Activated T-cell treated with anti-CD3 and anti-CD28 coated beads, Interleukin-2, amount 50 U/mL, for 4 hours (primary cell): ENCODE measurements at regions not wholly inside any gene's neighbourhood (a gene's known extent, or its start where the extent isn't known, plus 50 kb on each side); places are given as distances from the start of the nearest gene placed in this dataset.
"Not testable (repeated sequence)": the region's sequence is repeated elsewhere in the genome, so short reads cannot be mapped to it uniquely, and the experiment has no call there.

Source experiments
- ATAC-seq, 2 donors: fragments of 200-7000 bp; cut with Tn5 transposase; one replicate each; pipeline ENCODE4 v1.10.0; 2021
- DNase-seq: peaks from one replicate; pipeline ENCODE4 v3.0.0-alpha.2; 2020
- H3K27me3 Mint-ChIP-seq: one replicate; pipeline ENCODE4 v1.8.0; 2021; ENCODE audit warnings: low read depth, mixed read lengths
- H3K36me3 Mint-ChIP-seq: one replicate; pipeline ENCODE4 v1.8.0; 2022; ENCODE audit warnings: mixed read lengths; ENCODE audit not compliant: insufficient read depth
- H3K4me1 Mint-ChIP-seq: one replicate; pipeline ENCODE4 v1.8.0; 2021; ENCODE audit warnings: low read depth, mixed read lengths
- H3K4me3 Mint-ChIP-seq: one replicate; pipeline ENCODE4 v1.8.0; 2021; ENCODE audit warnings: mild to moderate bottlenecking, moderate library complexity, mixed read lengths
- H3K9me3 Mint-ChIP-seq: one replicate; pipeline ENCODE4 v1.8.0; 2021; ENCODE audit warnings: mixed read lengths

DNA sequence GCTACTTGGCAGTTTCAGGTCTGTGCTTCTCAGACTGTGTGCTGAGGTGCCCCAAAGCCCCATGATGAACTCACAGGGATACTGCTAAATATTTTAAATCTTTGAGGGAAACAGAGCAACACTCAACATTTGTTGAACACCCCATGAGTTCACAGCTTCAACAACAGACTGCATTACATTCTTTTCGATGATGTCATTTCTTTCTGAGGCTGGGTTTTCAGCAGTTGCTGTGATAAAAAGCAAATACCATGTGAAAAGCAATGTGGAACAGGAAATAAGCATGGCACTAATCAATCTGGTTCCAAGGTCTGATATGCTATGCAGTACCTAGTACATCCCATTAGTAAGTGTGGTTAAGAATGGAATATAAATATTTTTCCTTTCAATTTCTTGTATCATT is 82.7 kb downstream of the RPL27A start:
- no peaks in the 10 kb centered on the region for H3K9me3 Mint-ChIP-seq
- ATAC-seq (no peak), DNase-seq (no peak)
- H3K27me3 Mint-ChIP-seq, result peaks cover 8% of the 10 kb centered on the region
- H3K4me1 Mint-ChIP-seq, result no peaks in the 10 kb centered on the region
- H3K36me3 Mint-ChIP-seq, result no peaks in the 10 kb centered on the region
- H3K4me3 Mint-ChIP-seq, result no peak overlapping the region

GRCh38 chr11:8766043-8766987 is 83.7 kb downstream of the RPL27A start:
- no peak overlapping the region for H3K4me3 Mint-ChIP-seq
- ATAC-seq, result no peak
- H3K36me3 Mint-ChIP-seq, result no peaks in the 10 kb centered on the region
- H3K27me3 Mint-ChIP-seq, result peaks cover 8% of the 10 kb centered on the region
- no peaks in the 10 kb centered on the region for H3K9me3 Mint-ChIP-seq
- no peak for DNase-seq
- no peaks in the 10 kb centered on the region for H3K4me1 Mint-ChIP-seq

DNA sequence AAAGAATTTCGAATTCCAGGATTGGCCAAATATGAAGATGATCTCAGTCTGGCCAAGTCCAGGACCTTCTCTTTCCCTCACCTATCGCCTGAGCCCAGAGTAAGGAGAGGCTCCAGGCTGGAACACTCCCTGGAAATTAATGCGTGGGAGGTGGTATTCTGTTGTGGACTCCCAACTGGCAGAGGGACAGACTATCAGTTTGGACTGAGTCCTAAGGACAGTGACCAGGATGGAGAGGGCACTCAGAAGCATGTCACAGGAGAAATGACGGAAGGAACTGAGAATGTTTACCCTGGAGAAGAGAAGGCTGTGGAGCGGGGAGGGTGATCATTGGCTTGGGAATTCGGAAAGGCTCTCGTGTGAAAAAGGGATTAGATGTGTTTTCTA is 84.4 kb downstream of the RPL27A start:
- ATAC-seq, result no peak
- Mint-ChIP-seq H3K4me1 (no peaks in the 10 kb centered on the region), H3K36me3 (no peaks in the 10 kb centered on the region), H3K4me3 (no peak overlapping the region), H3K27me3 (peaks cover 8% of the 10 kb centered on the region), H3K9me3 (no peaks in the 10 kb centered on the region)
- DNase-seq, result no peak

- no peak for ATAC-seq
Measured at GRCh38 chr11:8767466-8768142, 85.0 kb downstream of the RPL27A start.

DNA sequence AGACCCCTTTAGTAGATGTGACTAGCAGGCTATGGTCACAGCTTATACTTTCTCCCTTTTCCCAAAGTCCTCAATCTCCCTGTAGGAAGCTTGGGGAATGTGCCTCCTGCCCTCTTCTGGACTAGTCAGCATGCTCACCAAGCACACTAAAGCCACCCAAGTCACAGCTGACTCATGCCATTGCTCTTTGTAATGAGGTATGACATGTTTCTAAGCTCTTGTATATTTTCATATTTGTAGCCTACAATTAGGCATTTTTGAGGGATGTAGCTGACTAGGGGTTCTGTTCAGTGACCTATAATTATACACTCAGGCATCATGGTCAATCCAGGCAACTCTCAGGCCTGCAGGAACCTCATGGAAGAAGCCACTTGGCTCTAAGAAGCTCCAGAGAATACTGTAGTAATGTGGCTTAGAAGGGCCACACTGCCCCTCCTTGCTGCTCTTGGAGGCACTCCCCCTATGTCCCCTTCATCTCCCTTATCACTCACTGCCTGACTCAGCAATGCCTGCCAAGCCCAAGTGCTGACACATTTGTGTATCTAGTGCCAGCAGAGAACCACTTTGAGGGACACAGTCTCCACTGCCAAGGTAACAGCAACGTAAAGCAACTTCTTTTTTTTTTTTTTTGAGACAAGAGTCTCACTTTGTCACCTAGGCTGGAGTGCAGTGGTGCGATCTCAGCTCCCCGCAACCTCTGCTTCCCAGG is 86.2 kb downstream of the RPL27A start:
- DNase-seq, result no peak
- no peak overlapping the region for H3K4me3 Mint-ChIP-seq
- no peaks in the 10 kb centered on the region for H3K36me3 Mint-ChIP-seq
- H3K27me3 Mint-ChIP-seq, result peaks cover 8% of the 10 kb centered on the region
- H3K4me1 Mint-ChIP-seq, result no peaks in the 10 kb centered on the region
- ATAC-seq, result no peak
- no peaks in the 10 kb centered on the region for H3K9me3 Mint-ChIP-seq

More at GRCh38 chr11:8767466-8768142, 85.0 kb downstream of the RPL27A start:
- peaks cover 8% of the 10 kb centered on the region for H3K27me3 Mint-ChIP-seq
- H3K4me1 Mint-ChIP-seq, result no peaks in the 10 kb centered on the region
- no peaks in the 10 kb centered on the region for H3K9me3 Mint-ChIP-seq
- no peaks in the 10 kb centered on the region for H3K36me3 Mint-ChIP-seq
- DNase-seq, result no peak
- H3K4me3 Mint-ChIP-seq, result no peak overlapping the region

DNA sequence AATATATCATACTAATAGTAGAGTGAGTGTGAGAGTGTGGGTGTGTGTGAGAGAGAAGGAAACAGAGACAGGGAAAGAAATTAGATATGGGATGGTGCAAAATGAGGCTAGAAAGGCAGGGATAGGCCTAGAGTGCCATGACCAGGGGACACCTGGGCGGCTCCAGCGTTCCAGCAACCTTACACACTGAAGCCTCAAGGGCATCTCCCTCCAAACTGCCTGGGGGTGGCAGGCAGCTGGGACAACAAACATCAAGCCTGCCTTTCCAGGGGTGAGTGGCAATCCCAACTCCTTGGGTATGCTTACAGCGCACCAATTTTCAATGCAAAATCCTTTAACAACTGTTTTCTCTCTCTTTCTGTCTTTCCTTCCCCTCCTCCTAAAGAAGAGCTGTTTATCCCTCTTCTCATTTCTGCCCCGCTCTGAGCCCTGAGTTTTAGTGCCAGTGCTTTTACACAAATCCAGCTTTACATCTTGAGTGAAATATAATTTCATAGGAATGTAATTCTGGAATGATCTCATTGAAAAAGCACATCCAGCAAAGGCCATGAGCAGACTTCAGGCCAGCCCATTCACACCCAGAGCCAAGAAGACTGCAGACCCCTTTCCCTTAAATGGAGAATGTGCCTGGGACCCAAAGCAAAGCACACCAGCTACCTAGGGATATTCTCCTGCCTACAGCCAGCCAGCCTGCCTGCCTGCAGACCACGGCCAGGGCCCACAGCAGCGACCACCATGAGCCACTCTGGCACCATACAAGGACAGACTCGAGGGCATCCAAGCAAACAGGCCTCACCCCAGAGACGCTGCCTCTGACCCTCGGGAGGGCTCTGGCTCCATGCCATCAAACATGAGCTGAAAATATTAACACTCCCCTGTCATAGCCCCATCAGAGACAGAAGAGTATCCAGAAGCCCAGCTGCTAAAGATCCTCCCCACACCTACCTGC is 90.3 kb downstream of the RPL27A start:
- no peaks in the 10 kb centered on the region for H3K4me1 Mint-ChIP-seq
- H3K27me3 Mint-ChIP-seq, result peaks cover 3% of the 10 kb centered on the region
- H3K36me3 Mint-ChIP-seq, result no peaks in the 10 kb centered on the region
- H3K9me3 Mint-ChIP-seq, result no peaks in the 10 kb centered on the region
- ATAC-seq (no peak), DNase-seq (no peak)
- H3K4me3 Mint-ChIP-seq, result no peak overlapping the region

GRCh38 chr11:8773916-8774539 is 91.4 kb downstream of the RPL27A start:
- Mint-ChIP-seq H3K27me3 (peaks cover 10% of the 10 kb centered on the region), H3K4me3 (no peak overlapping the region), H3K9me3 (no peaks in the 10 kb centered on the region), H3K4me1 (no peaks in the 10 kb centered on the region), H3K36me3 (no peaks in the 10 kb centered on the region)
- no peak for ATAC-seq
- DNase-seq, result no peak

DNA sequence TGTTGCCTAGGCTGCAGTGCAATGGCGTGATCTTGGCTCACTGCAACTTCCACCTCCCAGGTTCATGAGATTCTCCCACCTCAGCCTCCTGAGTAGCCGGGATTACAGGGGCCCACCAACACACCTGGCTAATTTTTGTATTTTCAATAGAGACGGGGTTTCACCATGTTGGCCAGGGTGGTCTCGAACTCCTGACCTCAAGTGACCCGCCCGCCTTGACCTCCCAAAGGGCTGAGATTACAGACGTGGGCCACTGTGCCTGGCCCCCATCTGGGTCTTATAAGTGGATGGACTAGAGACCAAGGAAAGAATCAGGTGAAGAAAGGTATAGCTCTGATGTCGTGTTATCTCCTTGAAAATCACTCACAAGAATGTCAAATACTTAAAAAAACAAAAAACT is 92.3 kb downstream of the RPL27A start:
- not testable (repeated sequence) for H3K4me1 Mint-ChIP-seq, DNase-seq, ATAC-seq, H3K4me3 Mint-ChIP-seq, H3K9me3 Mint-ChIP-seq, H3K36me3 Mint-ChIP-seq, H3K27me3 Mint-ChIP-seq

DNA sequence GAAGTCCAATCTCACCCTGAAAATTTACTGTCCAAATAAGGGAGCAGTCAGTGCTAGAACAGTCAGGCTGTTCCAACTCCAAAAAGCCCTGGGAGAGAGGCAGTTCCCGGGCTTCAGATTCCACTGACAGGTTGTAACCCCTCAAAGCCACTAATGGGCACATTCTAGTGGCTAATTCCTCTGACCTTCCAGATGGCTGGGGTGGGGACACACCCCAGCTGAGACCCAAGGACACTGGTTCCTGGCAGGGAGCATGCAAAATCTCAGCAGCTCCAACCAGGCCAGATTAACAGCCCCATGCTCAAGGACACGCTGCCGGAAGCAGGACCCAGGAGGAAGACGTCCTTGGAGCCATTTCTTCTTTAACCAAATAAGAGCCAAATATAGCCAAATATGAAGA is 92.7 kb downstream of the RPL27A start:
- no peak for ATAC-seq
- H3K4me3 Mint-ChIP-seq, result no peak overlapping the region
- H3K27me3 Mint-ChIP-seq, result peaks cover 12% of the 10 kb centered on the region
- no peaks in the 10 kb centered on the region for H3K4me1 Mint-ChIP-seq
- H3K36me3 Mint-ChIP-seq, result no peaks in the 10 kb centered on the region
- no peak for DNase-seq
- H3K9me3 Mint-ChIP-seq, result no peaks in the 10 kb centered on the region

DNA sequence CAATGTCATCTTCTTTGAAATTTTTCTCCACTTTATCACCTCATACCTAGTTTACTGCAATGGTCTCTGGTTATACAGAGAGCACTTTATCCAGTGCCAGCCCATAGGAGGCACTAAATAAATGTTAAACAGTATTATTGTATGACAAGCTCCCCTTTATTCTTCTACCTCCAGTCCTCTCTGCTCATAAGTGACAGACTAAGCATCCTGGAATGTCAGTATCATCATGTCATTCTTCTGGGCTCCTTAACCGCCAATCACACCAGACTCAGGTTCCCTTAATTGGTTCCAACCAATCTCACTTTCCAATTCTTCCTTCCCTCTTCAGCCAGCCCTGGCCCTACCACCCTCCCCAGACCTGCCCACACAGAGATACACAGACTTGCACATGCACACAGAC is 93.1 kb downstream of the RPL27A start:
- Mint-ChIP-seq H3K27me3 (peaks cover 16% of the 10 kb centered on the region), H3K9me3 (no peaks in the 10 kb centered on the region), H3K4me3 (no peak overlapping the region), H3K4me1 (no peaks in the 10 kb centered on the region), H3K36me3 (no peaks in the 10 kb centered on the region)
- DNase-seq (no peak), ATAC-seq (no peak)

DNA sequence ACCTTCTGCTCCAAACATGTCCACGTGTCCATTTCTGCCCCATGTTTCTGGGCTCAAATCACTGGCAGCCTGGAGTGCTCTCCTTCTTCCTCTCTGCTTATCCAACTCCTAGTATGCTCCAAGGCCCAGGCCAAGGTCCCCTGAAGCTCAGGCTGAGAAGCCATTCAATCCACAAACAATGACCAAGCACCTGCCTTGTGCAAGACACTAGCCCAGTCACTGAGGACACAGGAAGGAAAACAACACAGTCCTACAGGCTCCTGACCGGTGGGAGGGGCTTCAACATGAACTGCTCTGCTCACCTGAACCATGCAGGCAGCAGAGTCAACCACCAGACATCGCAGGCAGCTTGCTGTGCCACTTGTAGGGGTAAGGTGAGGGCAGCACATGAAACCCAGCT is 93.6 kb downstream of the RPL27A start:
- Mint-ChIP-seq H3K27me3 (peaks cover 19% of the 10 kb centered on the region), H3K4me1 (no peaks in the 10 kb centered on the region), H3K9me3 (no peaks in the 10 kb centered on the region), H3K4me3 (no peak overlapping the region), H3K36me3 (no peaks in the 10 kb centered on the region)
- DNase-seq (no peak), ATAC-seq (no peak)

- Mint-ChIP-seq H3K36me3 (no peaks in the 10 kb centered on the region), H3K9me3 (no peaks in the 10 kb centered on the region), H3K27me3 (peaks cover 19% of the 10 kb centered on the region), H3K4me1 (no peaks in the 10 kb centered on the region), H3K4me3 (no peak overlapping the region)
- no peak for ATAC-seq
- DNase-seq, result no peak
Measured at GRCh38 chr11:8777907-8778767, 95.5 kb downstream of the RPL27A start.

GRCh38 chr11:8779107-8779506 is 96.5 kb downstream of the RPL27A start:
- peaks cover 19% of the 10 kb centered on the region for H3K27me3 Mint-ChIP-seq
- ATAC-seq (no peak), DNase-seq (no peak)
- no peaks in the 10 kb centered on the region for H3K9me3 Mint-ChIP-seq
- H3K4me1 Mint-ChIP-seq, result no peaks in the 10 kb centered on the region
- H3K4me3 Mint-ChIP-seq, result no peak overlapping the region
- H3K36me3 Mint-ChIP-seq, result no peaks in the 10 kb centered on the region
